ENCODE measurements at regions not wholly inside any gene's neighbourhood (a gene's known extent, or its start where the extent isn't known, plus 50 kb on each side); places are given as distances from the start of the nearest gene placed in this dataset.

- no peak for TF ChIP-seq CTCF (IDR thresholded peaks at IDR 0.05; ENCODE audit: insufficient read depth, low read length)
- TF ChIP-seq POLR2AphosphoS5 (IDR thresholded peaks at IDR 0.05; ENCODE audit: low read depth) = no peak
- TF ChIP-seq SPI1 (IDR thresholded peaks at IDR 0.05; ENCODE audit: borderline replicate concordance, low read depth) = no peak
Observed at GRCh38 chr15:70291305-70292075, 193.8 kb upstream of the TLE3 start.
